PFSK-1 (cell line): ENCODE measurements at regions not wholly inside any gene's neighbourhood (a gene's known extent, or its start where the extent isn't known, plus 50 kb on each side); places are given as distances from the start of the nearest gene placed in this dataset.

Experiments used
- FOXP2 ChIP-seq: optimal IDR thresholded peaks from 2 replicates; pipeline ENCODE3; 2011; ENCODE audit warnings: borderline replicate concordance, control low read depth, inconsistent platforms; ENCODE audit not compliant: insufficient read depth; ENCODE audit errors: extremely low read length, extremely low read depth
- POLR2AphosphoS5 ChIP-seq: IDR thresholded peaks from 2 replicates; pipeline ENCODE4 v1.6.1; 2012; ENCODE audit warnings: low read depth, mild to moderate bottlenecking, control low read depth, low read length, moderate library complexity
- REST ChIP-seq, 2 experiments: IDR thresholded peaks; 2 replicates each; pipeline versions ENCODE4 v1.6.1 to v1.8.0; 2011 to 2012; ENCODE audit warnings: low read depth in 2 of 2, low read length in 2 of 2, control low read depth in 1 of 2, inconsistent platforms in 1 of 2, mild to moderate bottlenecking in 1 of 2, moderate library complexity in 1 of 2; ENCODE audit not compliant: insufficient read depth in 1 of 2
- SIN3A ChIP-seq: IDR thresholded peaks from 2 replicates; pipeline ENCODE4 v1.6.1; 2012; ENCODE audit warnings: mild to moderate bottlenecking, low read length, moderate library complexity, borderline replicate concordance; ENCODE audit not compliant: insufficient read depth
- TAF1 ChIP-seq: IDR thresholded peaks from 2 replicates; pipeline ENCODE4 v1.6.1; 2012; ENCODE audit warnings: low read length, control low read depth, borderline replicate concordance; ENCODE audit not compliant: insufficient read depth

DNA sequence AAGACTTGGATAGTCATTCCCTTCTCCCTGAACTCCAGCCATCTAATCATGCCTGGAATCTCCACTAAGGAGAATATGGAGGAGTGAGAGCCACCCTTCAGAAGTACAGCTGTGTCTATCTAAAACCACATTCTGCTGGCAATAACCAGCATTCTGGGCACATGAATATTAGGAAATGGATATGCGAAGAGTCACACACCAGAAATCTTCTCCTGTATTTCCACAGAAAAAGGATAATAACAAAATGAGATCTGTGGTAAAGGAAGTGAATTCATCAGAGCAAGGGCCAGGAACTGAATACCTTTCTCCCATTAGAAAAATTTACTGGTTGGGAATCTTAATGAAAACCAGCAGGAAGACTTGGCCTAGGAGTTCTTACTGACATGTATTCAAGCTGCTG is 218.8 kb downstream of the SCG2 start:
- no peak for TF ChIP-seq TAF1
- no peak for TF ChIP-seq POLR2AphosphoS5
- no peak for TF ChIP-seq SIN3A
- no peak for TF ChIP-seq FOXP2
- TF ChIP-seq REST (IDR thresholded peaks at IDR 0.05; ENCODE audit: insufficient read depth in 1 of 2, low read depth in 2 of 2, low read length in 2 of 2) = no peak

GRCh38 chr2:223386189-223386588 is 216.0 kb downstream of the SCG2 start:
- TF ChIP-seq REST (IDR thresholded peaks at IDR 0.05; ENCODE audit: insufficient read depth in 1 of 2, low read depth in 2 of 2, low read length in 2 of 2) = no peak

- TF ChIP-seq FOXP2 (no peak), SIN3A (no peak), TAF1 (no peak), POLR2AphosphoS5 (no peak), REST (IDR thresholded peaks at IDR 0.05; ENCODE audit: insufficient read depth in 1 of 2, low read depth in 2 of 2, low read length in 2 of 2) (no peak)
Measured at GRCh38 chr2:223386984-223387383, 215.2 kb downstream of the SCG2 start.

DNA sequence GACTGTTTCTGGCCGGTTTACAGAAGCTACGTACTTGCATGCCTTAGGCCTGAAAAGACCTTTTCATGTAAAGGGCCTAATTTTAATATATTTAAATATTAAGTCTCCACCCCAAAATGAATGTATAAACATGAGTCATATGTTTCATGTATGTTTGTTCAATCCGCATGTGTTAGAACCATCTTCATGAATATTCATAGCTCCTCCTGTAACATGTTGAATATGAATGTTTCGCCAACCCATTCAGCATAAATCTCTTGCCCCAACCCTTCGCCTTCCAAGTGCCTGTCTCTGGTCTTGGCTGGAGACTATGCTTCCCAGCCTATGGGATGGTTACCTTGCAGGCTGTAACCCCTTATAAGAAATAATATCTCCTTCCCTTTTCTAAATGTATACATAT is 212.5 kb downstream of the SCG2 start:
- TF ChIP-seq TAF1 (no peak), SIN3A (no peak)

GRCh38 chr2:223396993-223397392 is 205.2 kb downstream of the SCG2 start:
- TF ChIP-seq FOXP2 (no peak), SIN3A (no peak), REST (IDR thresholded peaks at IDR 0.05; ENCODE audit: insufficient read depth in 1 of 2, low read depth in 2 of 2, low read length in 2 of 2) (no peak), POLR2AphosphoS5 (no peak), TAF1 (no peak)
